ENCODE measurements at regions not wholly inside any gene's neighbourhood (a gene's known extent, or its start where the extent isn't known, plus 50 kb on each side); places are given as distances from the start of the nearest gene placed in this dataset.
"Not testable (repeated sequence)": the region's sequence is repeated elsewhere in the genome, so short reads cannot be mapped to it uniquely, and the experiment has no call there.

DNA sequence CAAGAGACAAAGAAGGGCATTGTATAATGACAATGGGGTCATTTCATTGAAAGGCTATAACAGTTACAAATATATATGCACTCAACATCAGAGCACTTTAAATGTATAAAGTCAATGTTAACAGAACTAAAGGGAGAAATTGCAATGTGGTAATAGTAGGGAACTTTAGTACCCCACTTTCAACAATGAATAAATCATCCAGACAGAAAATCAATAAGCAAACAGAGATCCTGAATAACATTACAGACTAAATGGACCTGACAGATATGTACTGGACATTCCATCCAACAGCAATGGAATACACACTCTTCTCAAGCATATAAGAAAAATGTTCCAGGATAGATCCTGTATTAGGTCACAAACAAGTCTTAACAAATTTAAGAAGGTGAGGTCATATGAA lies 90.5 kb upstream of the ALKAL2 start:
- no peak for DNase-seq (ENCODE audit: low read depth in 3 of 3)

DNA sequence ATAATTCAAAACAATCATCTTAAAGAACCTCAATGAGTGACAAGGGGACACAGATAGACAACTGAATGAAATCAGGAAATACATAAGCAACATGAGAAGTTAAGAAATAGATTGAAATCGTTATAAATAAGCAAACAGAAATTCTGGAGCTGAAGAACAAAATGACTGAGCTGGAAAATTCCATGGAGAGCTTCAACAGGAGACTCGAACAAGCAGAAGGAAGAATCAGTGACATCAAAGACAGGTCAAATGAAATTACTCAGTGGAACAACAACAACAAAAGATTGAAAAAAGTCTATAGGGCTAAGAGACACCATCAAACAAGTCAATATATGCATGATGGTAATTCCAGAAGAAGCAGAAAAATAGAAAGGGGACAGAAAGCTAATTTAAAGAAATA lies 89.5 kb upstream of the ALKAL2 start:
- DNase-seq (ENCODE audit: low read depth in 3 of 3), result no peak

GRCh38 chr2:375956-376307 lies 88.0 kb upstream of the ALKAL2 start:
- no peak for DNase-seq (ENCODE audit: low read depth in 3 of 3)

GRCh38 chr2:375270-375955 lies 87.5 kb upstream of the ALKAL2 start:
- DNase-seq (ENCODE audit: low read depth in 3 of 3), result no peak

DNA sequence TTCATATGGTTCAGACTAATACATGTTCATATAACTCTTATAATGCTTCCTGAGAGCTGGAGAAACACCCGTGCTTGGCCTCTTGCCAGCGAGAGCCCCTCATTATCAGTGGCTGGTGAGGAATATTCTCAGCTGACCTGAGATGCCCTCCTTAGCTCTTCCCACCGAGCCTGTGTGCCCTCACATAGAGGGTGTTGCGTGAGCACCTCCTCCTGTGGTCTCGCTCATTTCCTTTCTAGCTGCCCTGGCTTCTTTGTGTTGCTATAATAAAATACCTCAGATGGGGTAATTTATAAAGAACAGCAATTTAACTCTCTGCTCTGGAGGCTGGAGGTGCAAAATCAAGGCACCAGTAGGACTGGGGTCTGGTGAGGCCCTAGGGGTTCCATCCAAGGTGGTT lies 80.5 kb upstream of the ALKAL2 start:
- DNase-seq (ENCODE audit: low read depth in 3 of 3), result no peak

GRCh38 chr2:367246-367645 lies 79.4 kb upstream of the ALKAL2 start:
- DNase-seq (ENCODE audit: low read depth in 3 of 3), result no peak

DNA sequence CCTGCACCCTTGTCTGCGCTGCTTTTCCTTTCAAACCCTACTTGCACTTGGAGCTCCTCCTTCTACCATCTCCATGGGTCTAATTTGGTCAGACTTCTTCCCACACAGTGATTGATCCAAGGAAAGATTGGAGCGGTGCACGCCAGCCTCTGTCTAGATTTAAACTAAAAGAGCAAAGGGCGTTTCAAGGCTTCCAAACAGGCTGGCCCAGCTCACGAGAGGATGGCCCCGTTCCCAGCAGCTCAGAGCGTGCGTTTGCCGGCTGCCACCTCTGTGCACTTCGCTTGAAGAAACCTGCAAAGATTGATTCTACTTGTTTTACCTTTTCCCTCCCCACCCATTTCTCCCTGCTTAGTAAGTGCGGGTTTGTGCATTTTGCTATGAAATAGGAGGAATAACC lies 78.8 kb upstream of the ALKAL2 start:
- no peak for DNase-seq (ENCODE audit: low read depth in 3 of 3)

- no peak for DNase-seq (ENCODE audit: low read depth in 3 of 3)
Measured at GRCh38 chr2:365367-366275, 77.7 kb upstream of the ALKAL2 start.

GRCh38 chr2:363824-364470 lies 76.1 kb upstream of the ALKAL2 start:
- DNase-seq (ENCODE audit: low read depth in 3 of 3), result no peak

- DNase-seq (ENCODE audit: low read depth in 3 of 3), result no peak
Measured at GRCh38 chr2:362924-363323, 75.0 kb upstream of the ALKAL2 start.

GRCh38 chr2:360124-360523 lies 72.2 kb upstream of the ALKAL2 start:
- no peak for DNase-seq (ENCODE audit: low read depth in 3 of 3)

- DNase-seq (ENCODE audit: low read depth in 3 of 3), result no peak
Measured at GRCh38 chr2:359047-359446, 71.2 kb upstream of the ALKAL2 start.

- DNase-seq (ENCODE audit: low read depth in 3 of 3), result no peak
Measured at GRCh38 chr2:357811-358210, 69.9 kb upstream of the ALKAL2 start.

DNA sequence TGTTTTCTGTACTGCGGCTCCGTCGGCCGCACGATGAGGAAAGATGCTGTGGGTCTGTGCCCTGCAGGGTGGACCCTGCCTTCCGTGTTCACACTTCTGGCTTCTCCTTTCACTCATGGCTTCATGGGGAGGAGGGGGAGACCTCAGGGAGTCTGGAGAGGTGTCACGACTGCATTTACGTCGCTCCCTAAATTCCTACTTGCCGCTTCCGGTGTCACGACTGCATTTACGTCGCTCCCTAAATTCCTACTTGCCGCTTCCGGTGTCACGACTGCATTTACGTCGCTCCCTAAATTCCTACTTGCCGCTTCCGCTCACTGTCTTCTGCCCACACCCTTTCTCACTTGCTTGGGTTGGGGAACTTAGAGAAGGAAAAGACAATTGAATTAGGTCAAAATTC lies 68.4 kb upstream of the ALKAL2 start:
- DNase-seq (ENCODE audit: low read depth in 3 of 3), result not testable (repeated sequence)

DNA sequence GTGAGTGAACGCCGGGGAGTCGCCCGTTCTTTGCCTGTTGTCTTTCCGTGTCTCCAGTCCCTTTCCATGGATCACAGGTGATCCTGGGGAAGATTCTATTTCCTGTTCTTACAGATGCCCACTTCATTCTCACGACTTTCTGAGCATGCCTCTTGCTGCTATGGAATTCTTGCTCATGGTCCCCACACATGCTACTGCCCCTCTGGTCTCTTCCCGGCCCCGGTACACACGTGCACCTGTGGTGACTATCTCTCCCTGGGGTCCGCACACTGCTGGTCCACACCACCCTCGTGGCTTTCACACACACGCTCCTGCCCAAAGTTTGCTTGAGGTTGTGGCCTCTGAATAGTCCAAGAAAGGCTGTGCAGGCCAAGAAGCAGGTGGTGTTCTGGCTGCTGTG lies 67.9 kb upstream of the ALKAL2 start:
- DNase-seq (ENCODE audit: low read depth in 3 of 3), result no peak

GRCh38 chr2:352696-353095 lies 64.8 kb upstream of the ALKAL2 start:
- no peak for DNase-seq (ENCODE audit: low read depth in 3 of 3)

DNA sequence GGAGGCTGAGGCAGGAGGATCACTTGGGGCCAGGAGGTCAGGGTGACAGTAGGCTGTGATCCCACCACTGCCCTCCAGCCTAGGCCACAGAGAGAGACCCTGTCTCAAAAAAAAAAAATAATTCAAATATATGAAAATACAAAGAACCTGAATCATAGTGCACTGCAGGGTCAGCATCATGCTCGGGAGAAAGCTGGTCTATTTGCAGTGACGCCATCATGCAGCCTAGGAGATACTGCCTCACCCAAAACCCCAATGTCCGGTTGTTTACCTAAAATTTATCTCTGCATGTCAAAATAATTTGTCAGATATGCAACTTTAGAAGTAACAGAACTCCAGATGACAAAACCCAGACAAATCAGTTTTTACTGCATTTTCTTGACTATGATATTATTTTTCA lies 61.5 kb upstream of the ALKAL2 start:
- DNase-seq (ENCODE audit: low read depth in 3 of 3), result no peak

DNA sequence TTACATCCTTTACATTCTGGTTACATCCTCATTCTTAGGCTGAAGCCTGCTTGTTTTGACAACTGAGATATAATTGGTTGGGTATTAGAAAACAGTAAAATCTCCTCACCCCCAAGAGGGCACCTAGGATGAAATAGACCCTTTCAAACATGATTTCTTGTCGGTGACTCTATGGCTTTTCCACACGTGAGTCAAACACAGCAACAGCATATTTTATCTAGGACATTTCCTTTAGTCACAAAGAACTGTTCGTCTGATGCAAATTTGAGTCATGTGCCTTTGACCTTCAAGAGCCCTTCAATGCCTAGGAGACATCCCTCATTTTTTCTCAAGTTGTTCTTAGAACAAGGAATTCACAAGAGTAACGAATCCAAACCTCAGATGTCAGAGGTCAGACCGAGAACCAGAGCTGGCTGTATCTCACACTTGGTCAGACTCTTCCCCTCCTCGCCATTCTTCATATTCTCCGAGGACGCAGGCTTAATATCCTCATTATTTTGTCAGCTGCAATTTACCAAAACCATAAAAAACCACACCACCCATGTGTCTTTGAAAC lies 60.5 kb upstream of the ALKAL2 start:
- no peak for DNase-seq (ENCODE audit: low read depth in 3 of 3)

GRCh38 chr2:344811-345210 lies 56.9 kb upstream of the ALKAL2 start:
- DNase-seq (ENCODE audit: low read depth in 3 of 3), result no peak

DNA sequence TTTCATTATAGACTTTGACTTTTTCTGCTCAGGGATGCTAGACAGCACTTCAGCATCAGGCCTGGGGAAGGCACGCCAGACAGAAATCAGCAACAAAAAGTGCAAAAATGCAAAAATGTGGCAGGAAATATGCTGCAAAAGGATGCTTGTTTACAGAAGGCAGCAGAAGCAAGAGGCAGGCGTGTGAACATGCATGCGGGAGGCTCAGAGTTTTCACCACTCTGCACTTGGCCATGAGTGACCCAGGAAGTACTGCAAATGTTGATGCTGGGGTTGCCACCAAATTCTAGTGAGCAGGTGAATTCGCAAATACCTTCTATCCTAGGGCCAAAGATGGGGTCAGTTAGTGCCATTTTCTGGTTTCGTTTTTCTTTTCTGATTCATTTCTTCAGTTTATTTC lies 55.5 kb upstream of the ALKAL2 start:
- no peak for DNase-seq (ENCODE audit: low read depth in 3 of 3)

DNA sequence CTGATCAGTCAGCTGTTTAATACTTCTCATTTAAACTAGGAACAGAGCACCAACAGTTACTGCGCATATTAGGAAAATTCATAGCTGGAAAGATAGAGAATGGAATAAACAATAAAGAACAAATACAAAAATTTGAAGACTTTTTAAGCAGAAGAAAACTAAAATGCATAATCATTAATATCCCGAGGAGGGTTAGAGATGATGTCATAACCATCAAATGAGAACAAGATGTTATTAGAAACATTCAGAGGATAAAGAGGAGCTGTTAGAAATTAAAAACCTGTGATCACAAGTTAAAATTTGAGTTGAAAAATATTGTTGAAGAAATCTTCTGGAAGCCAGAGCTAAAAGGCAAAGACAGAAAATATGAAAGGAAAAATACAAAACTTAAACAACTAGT lies 54.0 kb upstream of the ALKAL2 start:
- DNase-seq (ENCODE audit: low read depth in 3 of 3), result no peak

DNA sequence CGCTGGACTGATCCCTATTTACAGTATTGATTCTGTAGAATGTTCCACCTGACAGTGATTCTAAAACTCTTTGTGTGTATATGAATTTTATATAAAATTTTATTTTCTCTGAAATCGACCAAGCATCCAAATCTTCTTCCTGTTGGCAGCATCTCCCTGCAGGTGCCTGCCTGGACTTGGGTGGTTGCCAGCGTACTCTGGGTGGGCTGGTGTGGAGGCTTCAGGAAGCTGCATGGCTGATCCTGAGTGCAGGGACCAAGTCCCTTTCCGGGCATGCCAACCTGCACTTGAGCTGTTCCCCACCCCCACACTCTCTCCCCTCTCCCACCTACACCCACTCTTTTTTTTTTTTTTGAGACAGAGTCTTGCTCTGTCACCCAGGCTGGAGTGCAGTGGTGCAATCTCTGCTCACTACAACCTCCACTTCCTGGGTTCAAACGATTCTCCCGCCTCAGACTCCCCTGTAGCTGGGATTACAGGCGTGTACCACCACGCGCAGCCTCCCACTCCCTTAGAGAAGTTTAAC lies 53.2 kb upstream of the ALKAL2 start:
- no peak for DNase-seq (ENCODE audit: low read depth in 3 of 3)

Data from stimulated activated CD4-positive, alpha-beta T cell treated with anti-CD3 and anti-CD28 coated beads, TNF-alpha, amount 100 ng/mL, for 24 hours (primary cell).